ENCODE measurements at regions not wholly inside any gene's neighbourhood (a gene's known extent, or its start where the extent isn't known, plus 50 kb on each side); places are given as distances from the start of the nearest gene placed in this dataset.
"Not testable (repeated sequence)": the region's sequence is repeated elsewhere in the genome, so short reads cannot be mapped to it uniquely, and the experiment has no call there.

- no peak for DNase-seq (ENCODE audit: missing footprints)
- intact Hi-C loops (cut with DNase I) = no loop called here
- no peak for ATAC-seq
Measured at GRCh38 chr5:108508979-108509378, 127.1 kb upstream of the FBXL17 start.

- no peak for ATAC-seq
Measured at GRCh38 chr5:108507631-108508030, 125.7 kb upstream of the FBXL17 start.

DNA sequence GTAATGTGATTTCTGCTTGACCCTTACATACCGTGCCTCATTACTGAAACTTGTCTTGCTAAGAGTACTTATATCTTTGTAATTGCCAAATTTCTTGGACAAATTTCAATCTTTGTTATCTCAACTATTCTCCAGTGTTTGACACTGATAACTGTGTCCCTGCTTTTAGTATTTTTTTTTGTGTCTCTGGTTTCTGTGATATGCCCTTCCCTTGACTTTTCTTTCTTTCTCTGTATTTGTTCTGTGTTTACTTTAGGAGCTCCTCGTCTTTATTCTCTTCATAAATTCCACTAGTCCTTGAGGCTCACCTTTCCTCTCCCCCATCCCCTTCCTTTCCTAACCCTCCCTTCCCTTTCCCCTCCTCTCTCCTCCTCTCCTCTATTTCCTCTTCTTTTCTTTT lies 123.7 kb upstream of the FBXL17 start:
- DNase-seq (ENCODE audit: missing footprints) (no peak), ATAC-seq (no peak)
- intact Hi-C loops (cut with DNase I) = no loop called here

More at GRCh38 chr5:108507631-108508030, 125.7 kb upstream of the FBXL17 start:
- intact Hi-C loops (cut with DNase I) = no loop called here
- DNase-seq (ENCODE audit: missing footprints) = no peak

DNA sequence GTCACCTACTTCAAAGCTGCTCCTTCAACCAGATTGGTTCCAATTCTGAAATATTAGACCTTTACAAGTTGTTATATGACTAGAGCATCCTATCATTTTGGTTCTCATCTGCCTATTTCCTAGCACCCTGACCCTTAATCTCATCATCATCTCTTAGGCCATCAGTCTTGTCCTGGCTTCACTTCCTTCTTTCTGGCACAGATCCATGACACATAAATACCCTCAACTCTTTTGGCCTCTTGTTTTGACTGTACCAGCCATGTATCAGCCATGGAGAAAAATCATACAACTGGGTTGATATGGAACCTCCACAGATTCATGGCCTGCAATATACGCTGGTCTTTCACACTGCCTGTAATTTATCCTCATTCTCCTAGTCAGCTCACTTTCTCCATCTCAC lies 123.1 kb upstream of the FBXL17 start:
- DNase-seq (ENCODE audit: missing footprints) (no peak), ATAC-seq (no peak)
- intact Hi-C loops (cut with DNase I) = no loop called here

- intact Hi-C loops (cut with DNase I) = no loop called here
- DNase-seq (ENCODE audit: missing footprints) (no peak), ATAC-seq (no peak)
Measured at GRCh38 chr5:108503986-108504385, 122.1 kb upstream of the FBXL17 start.

DNA sequence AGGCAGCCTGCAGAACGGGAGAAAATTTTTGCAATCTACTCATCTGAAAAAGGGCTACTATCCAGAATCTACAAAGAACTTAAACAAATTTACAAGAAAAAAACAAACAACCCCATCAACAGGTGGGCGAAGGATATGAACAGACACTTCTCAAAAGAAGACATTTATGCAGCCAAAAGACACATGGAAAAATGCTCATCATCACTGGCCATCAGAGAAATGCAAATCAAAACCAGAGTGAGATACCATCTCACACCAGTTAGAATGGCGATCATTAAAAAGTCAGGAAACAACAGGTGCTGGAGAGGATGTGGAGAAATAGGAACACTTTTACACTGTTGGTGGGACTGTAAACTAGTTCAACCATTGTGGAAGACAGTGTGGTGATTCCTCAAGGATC lies 113.7 kb upstream of the FBXL17 start:
- intact Hi-C loops (cut with DNase I); DNase-seq (ENCODE audit: missing footprints); ATAC-seq: not testable (repeated sequence)

GRCh38 chr5:108487951-108488350 lies 106.1 kb upstream of the FBXL17 start:
- ATAC-seq (no peak), DNase-seq (ENCODE audit: missing footprints) (no peak)
- intact Hi-C loops (cut with DNase I) = no loop called here

GRCh38 chr5:108484035-108484434 lies 102.1 kb upstream of the FBXL17 start:
- intact Hi-C loops (cut with DNase I) = no loop called here
- ATAC-seq (no peak), DNase-seq (ENCODE audit: missing footprints) (no peak)

DNA sequence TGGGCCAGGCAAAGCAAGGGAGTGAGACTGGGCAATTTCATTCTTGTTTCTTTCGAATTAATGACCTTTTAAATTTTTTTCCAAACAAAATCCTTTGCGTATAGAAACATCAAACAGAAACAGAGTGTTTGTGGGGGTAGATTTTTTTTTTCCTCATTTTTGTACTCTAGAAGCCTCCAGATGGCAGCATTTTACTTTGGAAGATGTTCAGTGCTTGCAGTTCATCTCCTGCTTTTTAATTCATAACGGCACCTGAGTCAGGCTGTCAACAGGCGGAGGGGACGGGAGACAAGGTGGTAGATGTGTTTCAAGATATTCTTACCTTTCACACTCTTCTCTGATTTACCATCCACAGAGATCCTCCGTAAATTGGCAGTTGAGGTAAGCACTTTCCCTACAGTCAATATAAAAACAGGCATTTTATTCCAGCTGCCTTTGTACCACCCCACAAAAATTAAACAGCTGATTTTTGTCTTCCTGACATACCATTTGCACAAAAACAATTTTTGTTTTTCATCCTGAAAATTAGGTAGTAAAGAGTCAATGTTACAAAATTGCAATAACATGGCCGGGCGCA lies 99.5 kb upstream of the FBXL17 start:
- intact Hi-C loops (cut with DNase I) = no loop called here
- DNase-seq (ENCODE audit: missing footprints) (no peak), ATAC-seq (no peak)

- DNase-seq (ENCODE audit: missing footprints) = no peak
- intact Hi-C loops (cut with DNase I) = no loop called here
- no peak for ATAC-seq
Measured at GRCh38 chr5:108472237-108472636, 90.3 kb upstream of the FBXL17 start.

DNA sequence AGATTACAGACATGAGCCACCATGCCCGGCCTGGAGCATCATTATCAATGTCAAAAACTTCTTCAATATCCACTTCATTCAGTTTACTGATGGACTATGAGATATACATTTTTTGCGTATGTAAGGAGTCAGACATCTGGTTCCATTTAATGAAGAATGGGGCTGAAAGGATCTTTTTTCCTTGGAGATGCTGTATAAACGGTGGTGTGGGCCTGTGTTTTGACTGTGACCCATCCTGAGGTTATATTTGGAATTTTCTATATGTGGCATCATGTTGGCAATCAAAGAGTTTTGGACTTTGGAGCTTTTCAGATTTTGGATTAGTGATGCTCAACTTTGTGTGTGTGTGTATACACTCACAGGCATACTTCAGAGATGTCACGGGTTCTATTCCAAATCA lies 85.7 kb upstream of the FBXL17 start:
- ATAC-seq (no peak), DNase-seq (ENCODE audit: missing footprints) (no peak)
- intact Hi-C loops (cut with DNase I) = no loop called here

GRCh38 chr5:108461628-108462367 lies 79.9 kb upstream of the FBXL17 start:
- DNase-seq (ENCODE audit: missing footprints) (no peak), ATAC-seq (no peak)
- intact Hi-C loops (cut with DNase I) = no loop called here

DNA sequence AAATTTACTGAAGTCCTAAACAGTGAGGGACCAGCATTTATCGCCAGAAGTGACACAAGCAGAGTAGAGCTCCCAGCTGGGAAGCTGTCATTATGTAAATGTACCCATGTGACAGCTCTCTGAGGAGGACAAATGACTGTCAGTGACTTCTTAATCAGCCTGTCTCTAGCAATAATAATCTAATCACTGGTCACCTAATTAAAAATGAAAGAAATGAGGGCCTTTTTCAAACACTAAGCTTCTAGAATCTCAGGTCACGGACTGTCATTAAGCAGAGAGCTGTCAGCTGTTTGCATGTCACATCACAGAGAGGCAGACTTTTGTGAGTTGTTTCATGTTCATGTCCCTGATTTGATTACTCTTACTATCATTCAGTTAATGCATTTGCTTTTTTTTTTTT lies 77.9 kb upstream of the FBXL17 start:
- no peak for ATAC-seq
- DNase-seq (ENCODE audit: missing footprints) = no peak
- intact Hi-C loops (cut with DNase I) = no loop called here

DNA sequence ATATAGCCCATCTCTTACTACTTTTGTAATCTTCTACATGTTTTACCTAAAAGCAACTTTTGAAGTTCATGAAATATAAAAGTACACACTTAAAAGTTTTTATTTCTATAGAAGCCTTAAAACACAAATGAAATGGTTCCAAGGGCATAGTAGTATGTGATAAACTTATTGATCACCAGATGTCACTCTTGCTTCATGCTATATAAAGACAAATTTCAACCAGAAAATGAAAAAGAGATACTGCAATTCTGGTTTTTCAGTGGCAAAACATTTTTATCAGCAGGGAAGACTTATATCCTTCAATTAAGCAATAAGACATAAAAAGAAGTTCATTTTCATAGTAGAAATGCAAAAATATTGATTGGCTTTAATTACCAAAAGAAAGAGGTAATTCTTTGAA lies 69.4 kb upstream of the FBXL17 start:
- ATAC-seq = no peak
- intact Hi-C loops (cut with DNase I) = no loop called here

DNA sequence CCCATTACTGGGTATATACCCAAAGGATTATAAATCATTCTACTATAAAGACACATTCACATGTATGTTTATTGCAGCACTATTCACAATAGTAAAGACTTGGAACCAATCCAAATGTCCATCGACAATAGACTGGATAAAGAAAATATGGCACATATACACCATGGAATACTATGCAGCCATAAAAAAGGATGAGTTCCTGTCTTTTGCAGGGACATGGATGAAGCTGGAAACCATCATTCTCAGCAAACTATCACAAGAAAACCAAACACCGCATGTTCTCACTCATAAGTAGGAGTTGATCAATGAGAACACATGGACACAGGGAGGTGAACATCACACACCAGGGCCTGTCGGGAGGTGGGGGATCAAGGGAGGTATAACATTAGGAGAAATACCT lies 62.2 kb upstream of the FBXL17 start:
- intact Hi-C loops (cut with DNase I); ATAC-seq; DNase-seq (ENCODE audit: missing footprints): not testable (repeated sequence)

More for the DNA sequence above, 69.4 kb upstream of the FBXL17 start:
- DNase-seq (ENCODE audit: missing footprints) = no peak

DNA sequence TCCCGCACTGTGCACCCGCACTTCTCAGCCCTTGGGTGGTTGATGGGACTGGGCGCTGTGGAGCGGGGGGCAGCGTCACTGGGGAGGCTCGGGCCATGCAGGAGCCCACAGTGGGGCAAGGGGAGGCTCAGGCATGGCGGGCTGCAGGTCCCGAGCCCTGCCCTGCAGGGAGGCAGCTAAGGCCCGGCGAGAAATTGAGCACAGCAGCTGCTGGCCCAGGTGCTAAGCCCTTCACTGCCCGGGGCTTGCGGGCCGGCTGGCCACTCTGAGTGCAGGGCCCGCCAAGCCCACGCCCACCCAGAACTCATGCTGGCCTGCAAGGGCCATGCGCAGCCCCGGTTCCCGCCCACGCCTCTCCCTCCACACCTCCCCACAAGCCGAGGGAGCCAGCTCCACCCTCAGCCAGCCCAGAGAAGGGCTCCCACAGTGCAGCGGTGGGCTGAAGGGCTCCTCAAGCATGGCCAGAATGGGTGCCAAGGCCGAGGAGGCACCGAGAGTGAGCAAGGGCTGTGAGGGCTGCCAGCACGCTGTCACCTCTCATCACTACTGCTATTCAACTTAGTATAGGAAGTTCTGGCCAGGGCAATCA lies 60.3 kb upstream of the FBXL17 start:
- intact Hi-C loops (cut with DNase I); DNase-seq (ENCODE audit: missing footprints); ATAC-seq: not testable (repeated sequence)

GRCh38 chr5:108437425-108437824 lies 55.5 kb upstream of the FBXL17 start:
- ATAC-seq (no peak), DNase-seq (ENCODE audit: missing footprints) (no peak)
- intact Hi-C loops (cut with DNase I) = no loop called here

DNA sequence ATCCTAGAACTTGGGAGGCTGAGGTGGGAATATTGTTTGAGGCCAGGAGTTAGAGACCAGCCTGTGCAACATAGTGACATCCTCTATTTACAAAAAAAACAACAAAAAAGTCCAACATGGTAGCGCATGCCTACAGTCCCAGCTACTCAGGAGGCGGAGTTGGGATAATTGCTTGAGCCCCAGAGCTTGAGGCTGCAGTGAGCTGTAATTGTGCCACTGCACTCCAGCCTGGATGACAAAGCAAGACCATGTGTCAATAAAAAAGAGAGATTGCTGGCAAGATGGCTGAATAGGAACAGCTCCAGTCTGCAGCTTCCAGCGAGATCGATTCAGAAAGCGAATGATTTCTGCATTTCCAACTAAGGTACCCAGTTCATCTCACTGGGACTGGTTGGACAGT lies 54.8 kb upstream of the FBXL17 start:
- intact Hi-C loops (cut with DNase I) = no loop called here
- no peak for DNase-seq (ENCODE audit: missing footprints)
- ATAC-seq = no peak

GRCh38 chr5:108433600-108433999 lies 51.7 kb upstream of the FBXL17 start:
- intact Hi-C loops (cut with DNase I) = no loop called here

GRCh38 chr5:108432024-108432423 lies 50.1 kb upstream of the FBXL17 start:
- intact Hi-C loops (cut with DNase I) = no loop called here
- DNase-seq (ENCODE audit: missing footprints) (no peak), ATAC-seq (no peak)

More at GRCh38 chr5:108433600-108433999, 51.7 kb upstream of the FBXL17 start:
- ATAC-seq (no peak), DNase-seq (ENCODE audit: missing footprints) (no peak)

Measured in Right ventricle myocardium inferior (tissue), 1 donor.